GM12873 (cell line): ENCODE measurements at regions not wholly inside any gene's neighbourhood (a gene's known extent, or its start where the extent isn't known, plus 50 kb on each side); places are given as distances from the start of the nearest gene placed in this dataset.

ENCODE experiments used
- TF ChIP-seq, protein P1 (sequence below): IDR thresholded peaks from 2 replicates; pipeline ENCODE4 v1.5.1; 2012; ENCODE audit warnings: low read depth, mild to moderate bottlenecking, moderate library complexity, low read length, control low read depth; ENCODE audit not compliant: insufficient read depth; ENCODE audit errors: missing control alignments

DNA sequence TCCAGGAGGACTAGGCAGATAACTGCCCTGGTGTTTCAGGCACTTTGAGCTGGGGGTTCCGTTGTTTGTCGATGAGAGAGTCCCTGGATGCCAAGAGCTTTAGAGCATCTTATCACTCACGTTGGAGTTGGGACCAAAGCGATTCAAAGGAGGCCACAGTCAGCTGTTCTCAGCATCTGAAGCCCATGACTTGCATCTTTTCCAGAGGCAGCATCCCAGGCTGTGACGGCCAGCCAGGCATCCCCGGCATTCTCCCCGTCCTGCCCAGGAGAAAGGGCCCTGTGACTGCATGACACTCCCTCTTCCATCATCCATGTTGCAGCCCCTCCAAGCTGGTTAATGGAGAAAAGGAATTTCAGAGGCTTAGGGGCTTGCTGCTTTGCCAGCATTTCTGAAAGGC is 520.3 kb downstream of the CDH26 start:
- TF ChIP-seq, protein P1, sequence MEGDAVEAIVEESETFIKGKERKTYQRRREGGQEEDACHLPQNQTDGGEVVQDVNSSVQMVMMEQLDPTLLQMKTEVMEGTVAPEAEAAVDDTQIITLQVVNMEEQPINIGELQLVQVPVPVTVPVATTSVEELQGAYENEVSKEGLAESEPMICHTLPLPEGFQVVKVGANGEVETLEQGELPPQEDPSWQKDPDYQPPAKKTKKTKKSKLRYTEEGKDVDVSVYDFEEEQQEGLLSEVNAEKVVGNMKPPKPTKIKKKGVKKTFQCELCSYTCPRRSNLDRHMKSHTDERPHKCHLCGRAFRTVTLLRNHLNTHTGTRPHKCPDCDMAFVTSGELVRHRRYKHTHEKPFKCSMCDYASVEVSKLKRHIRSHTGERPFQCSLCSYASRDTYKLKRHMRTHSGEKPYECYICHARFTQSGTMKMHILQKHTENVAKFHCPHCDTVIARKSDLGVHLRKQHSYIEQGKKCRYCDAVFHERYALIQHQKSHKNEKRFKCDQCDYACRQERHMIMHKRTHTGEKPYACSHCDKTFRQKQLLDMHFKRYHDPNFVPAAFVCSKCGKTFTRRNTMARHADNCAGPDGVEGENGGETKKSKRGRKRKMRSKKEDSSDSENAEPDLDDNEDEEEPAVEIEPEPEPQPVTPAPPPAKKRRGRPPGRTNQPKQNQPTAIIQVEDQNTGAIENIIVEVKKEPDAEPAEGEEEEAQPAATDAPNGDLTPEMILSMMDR, result no peak

DNA sequence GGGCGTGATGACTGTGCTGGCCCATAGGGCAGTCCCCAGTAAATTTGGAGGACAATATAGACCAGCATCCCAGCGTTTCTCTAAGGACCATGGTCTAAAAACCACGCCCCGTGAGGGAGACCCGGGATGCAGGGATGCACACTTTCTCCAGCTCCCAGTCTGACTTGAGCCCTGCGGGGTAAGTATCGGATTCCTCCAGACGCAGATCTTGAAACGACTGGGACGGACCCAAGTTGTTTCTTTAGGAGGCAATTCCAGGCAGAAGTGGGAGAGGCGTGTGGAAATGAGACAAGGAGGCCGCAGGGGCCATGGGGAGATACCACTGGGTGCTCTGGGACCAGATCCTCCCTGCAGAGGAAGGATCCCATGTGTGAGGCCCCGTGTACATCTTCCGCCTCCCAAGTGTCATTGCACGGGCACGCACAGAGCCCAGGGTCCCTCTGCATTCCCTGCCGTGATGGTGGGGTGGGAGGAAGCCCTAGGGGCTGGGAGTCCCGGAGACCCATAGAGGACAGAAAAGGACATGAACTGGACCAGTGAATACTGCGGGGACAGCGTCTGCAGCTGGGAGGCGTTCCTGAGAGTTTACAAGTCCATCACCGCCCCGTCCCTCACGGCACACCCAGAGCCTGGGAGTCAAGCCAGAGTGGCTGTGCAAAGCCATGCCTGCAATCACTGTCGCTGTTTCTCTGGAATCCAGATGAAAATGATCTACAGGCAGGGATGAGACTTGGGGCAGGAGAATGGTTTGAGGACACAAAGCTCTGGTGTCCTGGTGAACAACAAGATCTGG is 522.9 kb downstream of the CDH26 start:
- TF ChIP-seq, protein P1, result no peak

DNA sequence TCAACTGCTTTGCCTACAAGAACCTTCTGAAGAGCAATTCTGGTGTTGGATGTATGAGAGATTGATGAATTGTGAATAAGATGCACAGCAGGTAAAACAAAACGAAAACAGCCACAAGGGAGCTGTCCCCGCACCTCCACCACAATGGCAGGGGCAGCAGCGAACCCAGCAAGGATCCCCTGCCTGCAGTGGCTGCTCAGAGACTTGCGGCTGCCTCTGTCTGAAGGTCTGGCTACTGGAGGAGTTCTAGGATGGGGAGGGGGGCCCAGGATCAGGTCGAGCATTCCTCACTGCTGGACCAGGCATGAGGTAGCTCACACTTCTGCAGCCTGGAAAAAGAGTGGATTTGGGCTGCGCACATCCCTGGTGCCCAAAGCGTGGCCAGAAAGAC is 523.5 kb downstream of the CDH26 start:
- TF ChIP-seq, protein P1, result no peak

DNA sequence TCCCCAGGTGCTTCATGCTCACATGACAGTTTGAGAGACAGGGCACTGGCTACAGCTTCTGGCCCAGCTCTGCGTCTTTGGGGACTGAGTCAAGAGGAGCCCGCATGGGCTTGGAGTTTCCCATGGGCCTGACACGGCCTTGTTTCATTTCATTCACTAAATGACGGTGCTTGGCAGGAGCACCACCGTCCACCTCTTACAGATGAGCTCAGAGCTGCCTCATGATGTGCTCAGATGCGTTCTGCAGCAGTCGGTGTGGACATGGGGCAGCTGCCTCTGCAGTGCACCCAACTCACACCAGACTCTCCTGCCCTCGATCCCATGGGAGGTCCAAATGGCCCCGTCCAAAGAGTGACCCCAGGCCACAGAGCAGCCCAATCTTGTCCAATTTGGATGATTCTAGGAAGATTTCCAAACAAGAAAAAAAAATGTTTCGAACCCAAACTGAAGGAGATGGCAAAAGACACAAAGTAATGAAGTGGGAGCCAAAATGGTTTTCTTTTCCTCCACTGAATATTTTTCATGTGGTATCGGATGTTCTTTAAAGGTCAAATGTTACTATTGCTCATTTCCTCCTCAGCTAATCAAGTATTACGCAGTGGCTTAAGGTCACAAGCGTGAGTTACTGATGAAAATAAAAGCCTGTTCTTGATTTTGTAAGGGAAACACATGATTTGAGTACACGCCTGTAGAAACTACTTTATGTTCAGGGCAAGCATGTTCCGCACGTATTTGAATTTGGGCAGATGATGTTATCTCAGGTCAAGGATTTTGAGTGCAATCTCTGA is 524.2 kb downstream of the CDH26 start:
- TF ChIP-seq, protein P1, result no peak

DNA sequence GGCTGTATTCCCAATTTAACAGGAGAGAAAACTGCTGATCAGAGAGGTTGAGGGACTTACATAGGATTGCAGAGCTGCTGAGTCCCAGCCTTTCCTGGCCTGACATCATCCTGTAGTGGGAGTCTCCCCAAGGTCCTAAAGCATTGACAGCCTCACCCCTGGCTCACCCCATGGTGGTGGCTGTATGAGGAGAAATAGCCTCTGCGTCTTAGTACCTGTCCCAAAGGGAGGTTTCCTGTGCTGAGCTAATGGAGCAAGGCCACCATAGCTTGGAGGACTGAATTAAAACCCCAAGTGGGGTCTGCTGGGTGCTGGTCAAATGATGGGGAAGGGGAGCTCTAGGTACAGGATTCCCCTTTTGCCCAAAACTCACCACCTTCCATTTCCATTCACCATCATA is 525.1 kb downstream of the CDH26 start:
- TF ChIP-seq, protein P1, result no peak

DNA sequence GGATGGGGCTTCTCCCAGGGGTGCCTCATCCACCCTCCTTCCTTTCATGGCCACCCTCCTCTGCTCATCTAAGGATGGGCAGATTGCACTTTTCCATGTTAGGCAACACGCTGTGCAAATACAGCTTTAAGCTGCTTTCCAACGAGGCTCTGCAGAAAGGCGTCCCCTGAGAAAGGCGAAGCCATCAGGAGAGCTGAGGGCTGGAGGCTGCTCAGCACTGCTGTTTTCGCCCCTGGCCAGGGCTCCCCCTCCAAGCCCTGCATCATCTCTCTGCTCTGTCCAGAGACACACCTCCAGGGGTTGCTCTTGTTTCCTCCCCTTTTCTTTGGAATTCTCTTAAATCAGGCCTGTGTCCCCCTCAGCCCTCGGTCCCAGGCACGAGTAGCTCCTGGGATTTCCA is 526.1 kb downstream of the CDH26 start:
- TF ChIP-seq, protein P1, result no peak

DNA sequence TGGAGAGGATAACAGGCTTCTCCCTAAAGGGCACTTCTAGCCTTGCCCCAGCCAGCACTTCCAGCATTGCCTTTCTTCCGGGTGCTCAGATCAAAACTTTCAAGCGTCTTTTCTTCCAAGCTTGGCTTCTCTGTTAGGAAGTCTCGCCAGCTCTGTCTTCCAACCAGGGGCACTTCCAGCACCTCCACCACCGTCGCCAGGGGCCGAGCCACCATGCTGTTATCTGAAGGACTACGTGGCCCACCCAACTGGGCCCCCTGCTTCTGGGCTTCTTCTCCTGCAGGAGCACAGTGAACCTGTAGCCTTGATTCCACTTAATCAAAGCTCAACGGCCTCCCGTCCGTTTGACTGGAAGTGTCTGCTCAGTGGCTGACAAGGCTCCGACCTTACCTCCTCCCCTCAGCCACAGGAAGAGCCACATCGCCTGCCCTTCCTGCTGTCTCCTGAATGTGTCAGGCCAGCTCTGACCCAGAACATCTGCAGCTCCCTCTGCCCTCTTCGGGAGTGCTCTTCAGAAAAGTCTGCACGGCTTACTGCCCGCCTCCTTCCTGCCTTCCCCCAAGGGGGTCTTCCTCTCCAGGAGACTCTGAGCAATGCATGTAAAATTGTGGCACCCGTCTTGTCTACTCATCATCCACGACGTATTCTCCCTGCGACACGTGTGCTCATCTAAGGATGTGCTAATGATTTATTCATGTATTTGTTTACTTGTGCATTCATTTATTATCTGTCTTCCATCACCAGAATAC is 527.0 kb downstream of the CDH26 start:
- TF ChIP-seq, protein P1, result no peak
